H1 (cell line): ENCODE measurements at regions not wholly inside any gene's neighbourhood (a gene's known extent, or its start where the extent isn't known, plus 50 kb on each side); places are given as distances from the start of the nearest gene placed in this dataset.

Source experiments
- CTCF ChIA-PET: fragments of 300-600 bp; sonication (Branson Sonifier 250); formaldehyde crosslinking; loops from one replicate; lab custom pipeline; 2021; ENCODE audit not compliant: partially characterized antibody; lab: Charles Lee
- POLR2A ChIA-PET: fragments of 300-600 bp; sonication (Branson Sonifier 250); formaldehyde crosslinking; loops from one replicate; lab custom pipeline; 2021; ENCODE audit warnings: inconsistent platforms; ENCODE audit not compliant: partially characterized antibody; lab: Charles Lee
- DNase-seq, 2 experiments: peaks; one replicate each; pipeline versions ENCODE4 v3.0.0 to v3.0.0-alpha.2; 2010 to 2022; ENCODE audit warnings: low spot score in 2 of 2, low read depth in 1 of 2, mixed read lengths in 1 of 2
- FAIRE-seq: peaks from 2 replicates; lab custom pipeline; 2011; peaks lifted over from hg19 to GRCh38; lab: Jason Lieb, UNC
- H2AFZ ChIP-seq: 2 replicates; pipeline ENCODE4 v1.8.1; 2012; ENCODE audit warnings: low read length, inconsistent platforms
- H2AK5ac ChIP-seq: 2 replicates; pipeline ENCODE4 v1.6.1; 2013; ENCODE audit warnings: low read depth, low read length
- H2BK120ac ChIP-seq: replicated peaks from 2 replicates; pipeline ENCODE3; 2013; ENCODE audit warnings: low read depth, low read length, inconsistent platforms
- H2BK12ac ChIP-seq: 2 replicates; pipeline ENCODE4 v1.6.1; 2013; ENCODE audit warnings: low read depth, low read length
- H2BK15ac ChIP-seq: 2 replicates; pipeline ENCODE4 v1.6.1; 2013; ENCODE audit warnings: low read length
- H2BK20ac ChIP-seq: 2 replicates; pipeline ENCODE4 v1.6.1; 2013; ENCODE audit warnings: low read length
- H2BK5ac ChIP-seq: 2 replicates; pipeline ENCODE4 v1.6.1; 2013; ENCODE audit warnings: low read depth, low read length
- H3K14ac ChIP-seq: 2 replicates; pipeline ENCODE4 v1.6.1; 2013; ENCODE audit warnings: inconsistent platforms; ENCODE audit not compliant: insufficient read length
- H3K18ac ChIP-seq: 2 replicates; pipeline ENCODE4 v1.6.1; 2013; ENCODE audit warnings: low read length; ENCODE audit errors: extremely low read depth
- H3K23ac ChIP-seq: 2 replicates; pipeline ENCODE4 v1.6.1; 2013; ENCODE audit warnings: inconsistent platforms; ENCODE audit not compliant: insufficient read length
- H3K23me2 ChIP-seq: 2 replicates; pipeline ENCODE4 v1.6.1; 2013; ENCODE audit warnings: low read depth, low read length
- H3K27ac ChIP-seq: 2 replicates; pipeline ENCODE4 v1.6.1; 2011; ENCODE audit warnings: low read depth, low read length, inconsistent platforms
- H3K27me3 ChIP-seq, 4 experiments: replicated peaks in 1 of 4; 1 replicate in 1 of 4; 2 replicates in 3 of 4; pipeline versions ENCODE4 v1.6.1 to v1.8.1; 2011 to 2013; ENCODE audit warnings: low read length in 3 of 4, mild to moderate bottlenecking in 3 of 4, inconsistent platforms in 2 of 4, mixed read lengths in 2 of 4, moderate library complexity in 1 of 4; ENCODE audit not compliant: control insufficient read depth in 3 of 4, insufficient read depth in 3 of 4; ENCODE audit errors: extremely low read depth in 1 of 4
- H3K36me3 ChIP-seq, 4 experiments: 2 replicates each; pipeline versions ENCODE4 v1.6.1 to v1.8.1; 2011 to 2013; ENCODE audit warnings: mild to moderate bottlenecking in 4 of 4, low read length in 3 of 4, moderate library complexity in 2 of 4, control low read depth in 1 of 4, inconsistent platforms in 1 of 4; ENCODE audit not compliant: insufficient read depth in 4 of 4, control insufficient read depth in 2 of 4
- H3K4ac ChIP-seq: replicated peaks from 2 replicates; pipeline ENCODE3; 2013; ENCODE audit warnings: low read length, low read depth, mixed read lengths, inconsistent platforms; ENCODE audit not compliant: insufficient read length
- H3K4me1 ChIP-seq, 4 experiments: replicated peaks in 1 of 4; 1 replicate in 1 of 4; 2 replicates in 3 of 4; pipeline versions ENCODE4 v1.6.1 to v1.8.1; 2011 to 2013; ENCODE audit warnings: low read length in 3 of 4, inconsistent platforms in 2 of 4, mixed read lengths in 1 of 4; ENCODE audit not compliant: insufficient read depth in 4 of 4, control insufficient read depth in 3 of 4
- H3K4me2 ChIP-seq, 2 experiments: 2 replicates each; pipeline versions ENCODE4 v1.6.1 to v1.8.1; 2011 to 2013; ENCODE audit warnings: low read depth in 2 of 2, low read length in 2 of 2, control low read depth in 1 of 2, inconsistent platforms in 1 of 2, mild to moderate bottlenecking in 1 of 2; ENCODE audit not compliant: insufficient read depth in 1 of 2
- H3K4me3 ChIP-seq, 4 experiments: fragments of 200-600, 300-600 bp in 1 of 4; sonication (generic), shearing (Covaris generic), sonication (Bioruptor Twin) in 1 of 4; 2 replicates each; pipeline versions ENCODE4 v1.5.1 to v1.8.1; 2011 to 2016; ENCODE audit warnings: low read length in 4 of 4, low read depth in 3 of 4, control low read depth in 2 of 4, inconsistent platforms in 2 of 4, mild to moderate bottlenecking in 2 of 4, mixed read lengths in 1 of 4, moderate library complexity in 1 of 4; ENCODE audit not compliant: insufficient read depth in 2 of 4; ENCODE audit errors: extremely low read depth in 1 of 4
- H3K56ac ChIP-seq: replicated peaks from 2 replicates; pipeline ENCODE3; 2013; ENCODE audit warnings: low read depth, mild to moderate bottlenecking, mixed read lengths, low read length, inconsistent platforms; ENCODE audit not compliant: insufficient read length
- H3K79me1 ChIP-seq: 2 replicates; pipeline ENCODE4 v1.6.1; 2013; ENCODE audit warnings: low read depth, low read length, control low read depth
- H3K79me2 ChIP-seq, 2 experiments: 2 replicates each; pipeline versions ENCODE4 v1.6.1 to v1.8.1; 2012 to 2013; ENCODE audit warnings: low read length in 2 of 2, mild to moderate bottlenecking in 2 of 2, inconsistent platforms in 1 of 2; ENCODE audit not compliant: insufficient read depth in 2 of 2, control insufficient read depth in 1 of 2
- H3K9ac ChIP-seq, 4 experiments: replicated peaks in 1 of 4; 1 replicate in 1 of 4; 2 replicates in 3 of 4; pipeline versions ENCODE4 v1.6.1 to v1.8.1; 2011 to 2013; ENCODE audit warnings: low read depth in 3 of 4, low read length in 3 of 4, control low read depth in 2 of 4, mild to moderate bottlenecking in 2 of 4, moderate library complexity in 2 of 4, inconsistent platforms in 1 of 4; ENCODE audit errors: extremely low read depth in 1 of 4
- H3K9me3 ChIP-seq, 2 experiments: 2 replicates each; pipeline versions ENCODE4 v1.6.1 to v1.8.1; 2012 to 2013; ENCODE audit warnings: mild to moderate bottlenecking in 2 of 2, moderate library complexity in 2 of 2, control low read depth in 1 of 2, inconsistent platforms in 1 of 2, low read depth in 1 of 2, low read length in 1 of 2, mixed read lengths in 1 of 2; ENCODE audit not compliant: insufficient read depth in 2 of 2
- H4K20me1 ChIP-seq, 2 experiments: replicated peaks in 1 of 2; 2 replicates each; pipeline versions ENCODE3 to v1.8.1; 2011 to 2013; ENCODE audit warnings: inconsistent platforms in 2 of 2, low read length in 2 of 2, mild to moderate bottlenecking in 1 of 2; ENCODE audit not compliant: insufficient read depth in 2 of 2, control insufficient read depth in 1 of 2
- H4K5ac ChIP-seq: 2 replicates; pipeline ENCODE4 v1.6.1; 2013; ENCODE audit warnings: low read length, low read depth, mixed read lengths, inconsistent platforms; ENCODE audit not compliant: insufficient read length
- H4K8ac ChIP-seq: 2 replicates; pipeline ENCODE4 v1.8.0; 2013; ENCODE audit warnings: mild to moderate bottlenecking, moderate library complexity, low read length, inconsistent platforms; ENCODE audit not compliant: insufficient read depth; ENCODE audit errors: extremely low read depth
- H4K91ac ChIP-seq: replicated peaks from 2 replicates; pipeline ENCODE3; 2013; ENCODE audit warnings: low read length, mixed read lengths, inconsistent platforms; ENCODE audit not compliant: insufficient read length
- CHD1 ChIP-seq: IDR thresholded peaks from 2 replicates; pipeline ENCODE4 v1.6.1; 2012; ENCODE audit warnings: low read depth, low read length, improper control_type of control experiment
- CHD2 ChIP-seq: IDR thresholded peaks from 2 replicates; pipeline ENCODE4 v1.6.1; 2012; ENCODE audit warnings: low read length, improper control_type of control experiment
- EGR1 ChIP-seq: IDR thresholded peaks from 2 replicates; pipeline ENCODE4 v1.6.1; 2011; ENCODE audit warnings: low read depth, low read length, borderline replicate concordance
- JUND ChIP-seq: IDR thresholded peaks from 2 replicates; pipeline ENCODE4 v1.6.1; 2011; ENCODE audit warnings: mild to moderate bottlenecking, improper control_type of control experiment, low read length
- KDM5A ChIP-seq: fragments of 200-600 bp; IDR thresholded peaks from 2 replicates; pipeline ENCODE4 v1.7.1; 2012; ENCODE audit warnings: mild to moderate bottlenecking, low read length, inconsistent platforms, mixed read lengths
- NRF1 ChIP-seq: IDR thresholded peaks from 2 replicates; pipeline ENCODE4 v1.6.1; 2011; ENCODE audit warnings: mild to moderate bottlenecking, low read depth, low read length, improper control_type of control experiment
- POLR2A ChIP-seq, 2 experiments: IDR thresholded peaks; 1 replicate in 1 of 2; 2 replicates in 1 of 2; pipeline ENCODE4 v1.6.1; 2011; ENCODE audit warnings: low read depth in 2 of 2, low read length in 2 of 2, mild to moderate bottlenecking in 2 of 2; ENCODE audit errors: control extremely low read depth in 1 of 2
- SP2 ChIP-seq: IDR thresholded peaks from 2 replicates; pipeline ENCODE4 v1.6.1; 2012; ENCODE audit warnings: mild to moderate bottlenecking, low read length, inconsistent platforms
- SRF ChIP-seq: IDR thresholded peaks from 2 replicates; pipeline ENCODE4 v1.6.1; 2011; ENCODE audit warnings: mild to moderate bottlenecking, low read depth, low read length, moderate library complexity
- TAF7 ChIP-seq: optimal IDR thresholded peaks from 2 replicates; pipeline ENCODE3; 2011; ENCODE audit warnings: low read depth, mild to moderate bottlenecking, inconsistent platforms, low read length, moderate library complexity, borderline replicate concordance
- TEAD4 ChIP-seq: IDR thresholded peaks from 2 replicates; pipeline ENCODE4 v1.6.1; 2012; ENCODE audit warnings: low read depth, low read length, inconsistent platforms, mixed read lengths
- ZNF274 ChIP-seq: IDR thresholded peaks from 2 replicates; pipeline ENCODE4 v1.7.0; 2012; ENCODE audit warnings: low read length, borderline replicate concordance; ENCODE audit errors: extremely low read depth
- WGBS, 2 experiments: shearing (Covaris generic) in 1 of 2; methylation state at CpG; one replicate each; pipeline versions ENCODE4 v1.1.6 to v1.1.7; 2013 to 2015; ENCODE audit warnings: low lambda C conversion rate in 2 of 2, mixed read lengths in 2 of 2, inconsistent platforms in 1 of 2, low coverage in 1 of 2, missing lambda C conversion rate in 1 of 2; ENCODE audit not compliant: insufficient replicate concordance in 2 of 2, insufficient coverage in 1 of 2, insufficient read length in 1 of 2; ENCODE audit errors: extremely low coverage in 1 of 2, missing lambda C conversion rate in 1 of 2; 5-methylcytosine and 5-hydroxymethylcytosine counted together

- Histone ChIP-seq H3K4me1 (peaks cover 1 to 7% (median 4%) of the 10 kb centered on the region in 4 experiments; a peak in 5 of 7 replicates), H3K36me3 (no peaks in the 10 kb centered on the region; a peak in 1 of 8 replicates), H4K20me1 (no peaks in the 10 kb centered on the region), H3K23ac (no peak overlapping the region), H3K4ac (no peak overlapping the region), H4K8ac (no peak overlapping the region), H3K4me3 (no peak overlapping the region), H3K9me3 (no peaks in the 10 kb centered on the region), H3K14ac (no peak overlapping the region), H4K5ac (no peak overlapping the region), H2BK15ac (no peak overlapping the region), H2BK12ac (no peak overlapping the region), H3K23me2 (no peaks in the 10 kb centered on the region), H4K91ac (no peak overlapping the region), H3K4me2 (no peak overlapping the region), H2AFZ (no peak overlapping the region), H3K18ac (no peak overlapping the region), H3K79me2 (no peaks in the 10 kb centered on the region), H3K9ac (no peak overlapping the region), H3K56ac (no peak overlapping the region), H3K79me1 (no peaks in the 10 kb centered on the region), H3K27ac (no peak overlapping the region), H2BK20ac (no peak overlapping the region), H2AK5ac (no peak overlapping the region), H3K27me3 (no peaks in the 10 kb centered on the region), H2BK5ac (no peak overlapping the region), H2BK120ac (no peak overlapping the region)
- WGBS, 2 experiments, result 95% methylated on average over 5 of the region's 5 CpGs; no CpG with 5 or more reads in 1 of the 2 experiments
- ChIA-PET CTCF (interaction anchor here (1.1 to 1.4 kb wide), 2 partner anchors 23 to 1507 kb away, joined by 3 read pairs; no protein-coding TSS in a partner anchor), POLR2A (no interaction called here)
- TF ChIP-seq CHD1 (no peak), SP2 (no peak), TEAD4 (no peak), NRF1 (no peak), TAF7 (no peak), CHD2 (no peak), ZNF274 (no peak), JUND (no peak), KDM5A (no peak), EGR1 (no peak), SRF (no peak), POLR2A (IDR thresholded peaks at IDR 0.05; ENCODE audit: control extremely low read depth in 1 of 2, low read depth in 2 of 2, low read length in 2 of 2) (no peak)
- DNase-seq, result no peak
- no peak for FAIRE-seq
These were observed 108.2 kb downstream of the CDC7 start for GRCh38 chr1:91608876-91609275.
